ENCODE measurements at regions not wholly inside any gene's neighbourhood (a gene's known extent, or its start where the extent isn't known, plus 50 kb on each side); places are given as distances from the start of the nearest gene placed in this dataset.
"Not testable (repeated sequence)": the region's sequence is repeated elsewhere in the genome, so short reads cannot be mapped to it uniquely, and the experiment has no call there.

DNA sequence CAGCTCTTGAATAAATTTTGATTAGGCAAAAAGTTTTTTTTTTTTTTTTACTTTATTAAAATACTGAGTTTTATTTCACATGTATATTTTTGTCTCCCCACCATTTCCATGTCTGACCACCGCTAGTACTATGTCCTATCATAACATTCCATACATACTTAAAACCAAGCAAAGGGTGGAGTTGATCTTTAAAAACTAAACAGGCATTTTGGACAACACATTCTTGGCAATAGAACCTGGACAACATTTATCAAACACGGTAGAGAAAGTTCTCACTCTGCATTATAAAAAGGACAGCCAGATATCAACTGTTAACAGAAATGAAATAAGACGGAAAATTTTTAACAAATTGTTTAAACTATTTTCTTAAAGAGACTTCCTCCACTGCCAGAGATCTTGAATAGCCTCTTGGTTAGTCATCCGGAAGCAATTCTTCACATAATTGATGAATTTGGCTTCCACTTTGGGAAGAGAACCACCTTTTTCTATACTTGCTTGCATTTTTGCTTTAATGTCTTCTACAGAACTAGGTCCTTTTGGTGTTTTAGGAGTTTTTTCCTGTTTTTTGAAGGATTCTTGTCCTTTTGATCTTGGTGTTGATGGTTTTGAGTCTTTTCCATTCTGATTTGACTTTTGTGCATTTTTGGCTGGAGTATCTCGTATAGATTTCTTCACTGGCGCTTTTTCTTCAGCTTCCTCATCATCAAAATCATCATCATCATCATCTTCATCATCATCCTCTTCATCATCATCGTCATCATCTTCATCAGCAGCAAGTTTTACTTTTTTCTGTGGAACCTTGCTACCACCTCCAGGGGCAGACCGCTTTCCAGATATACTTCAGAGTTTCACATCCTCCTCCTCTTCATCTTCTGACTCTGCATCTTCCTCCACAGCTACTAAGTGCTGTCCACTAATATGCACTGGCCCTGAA is 58.7 kb downstream of the POU5F2 start:
- FAIRE-seq; DNase-seq (ENCODE audit: extremely low spot score, insufficient read length, low read depth): not testable (repeated sequence)

- FAIRE-seq: no peak
Measured at GRCh38 chr5:93681432-93681831, 60.0 kb downstream of the POU5F2 start.

DNA sequence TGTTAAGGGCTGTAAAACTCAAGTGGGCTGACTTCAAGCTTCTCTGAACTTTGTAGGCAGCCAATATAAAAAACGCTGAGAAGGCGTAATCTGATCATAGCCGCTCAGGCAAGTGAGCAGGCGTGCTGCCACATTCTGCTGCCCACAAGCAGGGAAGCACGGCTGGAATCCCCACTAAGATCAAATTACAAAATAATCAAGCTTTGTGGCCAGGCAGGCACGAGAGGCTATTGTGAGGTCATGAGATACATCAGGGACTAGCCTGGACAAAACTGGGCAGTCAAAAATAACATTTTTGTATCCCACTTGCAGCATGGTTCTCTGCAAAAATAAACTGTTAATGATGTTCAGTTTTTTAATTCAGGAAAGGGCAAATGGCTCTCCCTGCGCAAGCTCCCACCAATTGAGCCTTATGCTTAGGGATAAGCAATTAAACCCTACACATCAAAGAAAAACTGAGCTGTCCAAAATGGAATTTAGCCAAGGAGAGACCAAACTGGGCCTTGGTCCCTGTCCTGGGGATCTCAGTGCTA is 64.0 kb downstream of the POU5F2 start:
- no peak for DNase-seq (ENCODE audit: extremely low spot score, insufficient read length, low read depth)
- FAIRE-seq: no peak

More at GRCh38 chr5:93681432-93681831, 60.0 kb downstream of the POU5F2 start:
- no peak for DNase-seq (ENCODE audit: extremely low spot score, insufficient read length, low read depth)

- DNase-seq (ENCODE audit: extremely low spot score, insufficient read length, low read depth): no peak
- no peak for FAIRE-seq
Measured at GRCh38 chr5:93676704-93677103, 64.7 kb downstream of the POU5F2 start.

GRCh38 chr5:93675460-93676450 is 65.6 kb downstream of the POU5F2 start:
- DNase-seq (ENCODE audit: extremely low spot score, insufficient read length, low read depth) (no peak), FAIRE-seq (peak; percentile 74)

DNA sequence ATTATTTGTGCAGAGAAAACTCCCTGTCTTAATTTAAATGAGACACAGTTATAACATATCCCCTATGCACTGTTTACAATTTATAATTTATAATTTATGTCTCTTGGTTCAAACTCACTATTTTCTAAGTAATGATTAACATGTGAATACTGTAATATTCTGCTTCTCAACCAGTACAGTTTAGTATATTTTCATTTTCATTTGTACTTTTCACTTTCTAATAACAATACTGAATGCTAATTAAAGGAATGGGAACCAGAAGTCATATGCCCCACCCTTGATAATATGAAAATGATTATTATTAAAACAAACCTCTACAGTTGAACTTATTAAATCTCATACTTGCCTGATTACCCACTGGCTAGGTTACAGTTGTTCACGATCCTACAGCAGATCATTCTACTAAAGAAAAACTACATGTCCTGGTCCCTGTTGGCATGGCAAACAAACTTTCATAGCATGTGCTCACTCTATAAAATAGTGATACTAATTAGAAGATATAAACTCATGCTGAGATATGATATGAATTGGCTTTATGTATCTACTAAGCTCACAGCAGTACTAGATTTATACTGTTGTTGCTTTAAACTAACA is 66.4 kb downstream of the POU5F2 start:
- DNase-seq (ENCODE audit: extremely low spot score, insufficient read length, low read depth) (no peak), FAIRE-seq (no peak)

DNA sequence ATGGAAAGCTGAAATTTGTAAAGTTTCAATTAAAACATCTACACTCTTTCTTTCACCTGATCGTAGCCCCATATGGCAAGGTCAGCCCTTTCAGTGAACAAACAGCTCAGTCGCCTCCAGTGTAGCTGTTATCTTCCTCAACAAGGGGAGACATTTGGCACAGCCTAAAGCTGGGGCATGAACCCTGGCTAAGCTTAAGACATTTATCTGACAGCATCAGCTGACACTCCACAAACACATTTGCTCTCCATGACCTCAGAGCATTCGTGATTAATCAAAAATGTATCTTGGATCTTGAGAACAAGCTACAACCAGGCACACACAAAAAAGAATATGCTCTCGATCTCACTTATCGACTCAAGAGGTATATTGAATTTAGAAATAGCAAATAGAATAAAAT is 67.3 kb downstream of the POU5F2 start:
- DNase-seq (ENCODE audit: extremely low spot score, insufficient read length, low read depth): no peak
- FAIRE-seq: no peak

- DNase-seq (ENCODE audit: extremely low spot score, insufficient read length, low read depth) (no peak), FAIRE-seq (no peak)
Measured at GRCh38 chr5:93673316-93673954, 68.0 kb downstream of the POU5F2 start.

- FAIRE-seq (no peak), DNase-seq (ENCODE audit: extremely low spot score, insufficient read length, low read depth) (no peak)
Measured at GRCh38 chr5:93665648-93666047, 75.8 kb downstream of the POU5F2 start.

- no peak for DNase-seq (ENCODE audit: extremely low spot score, insufficient read length, low read depth)
- no peak for FAIRE-seq
Measured at GRCh38 chr5:93660677-93661076, 77.7 kb downstream of the NR2F1 start.

DNA sequence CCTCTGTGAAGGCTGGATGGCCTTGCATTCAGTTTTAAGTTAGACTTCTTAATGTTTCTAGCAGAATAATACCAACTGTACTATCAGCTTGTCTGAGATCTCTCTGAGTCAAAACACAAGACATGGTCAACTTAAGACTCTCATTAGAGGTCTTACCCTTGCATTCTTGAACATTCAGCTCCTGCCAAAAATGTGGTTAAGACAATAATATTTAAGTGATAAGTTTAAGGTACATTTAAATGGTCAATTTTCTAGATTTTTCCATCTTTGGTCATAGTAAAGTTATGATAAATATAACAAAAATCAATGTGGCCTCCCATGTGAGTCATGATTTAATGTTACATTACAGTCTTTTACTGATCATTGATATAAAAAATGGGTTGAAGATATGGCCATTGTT is 75.0 kb downstream of the NR2F1 start:
- no peak for DNase-seq (ENCODE audit: extremely low spot score, insufficient read length, low read depth)
- no peak for FAIRE-seq

DNA sequence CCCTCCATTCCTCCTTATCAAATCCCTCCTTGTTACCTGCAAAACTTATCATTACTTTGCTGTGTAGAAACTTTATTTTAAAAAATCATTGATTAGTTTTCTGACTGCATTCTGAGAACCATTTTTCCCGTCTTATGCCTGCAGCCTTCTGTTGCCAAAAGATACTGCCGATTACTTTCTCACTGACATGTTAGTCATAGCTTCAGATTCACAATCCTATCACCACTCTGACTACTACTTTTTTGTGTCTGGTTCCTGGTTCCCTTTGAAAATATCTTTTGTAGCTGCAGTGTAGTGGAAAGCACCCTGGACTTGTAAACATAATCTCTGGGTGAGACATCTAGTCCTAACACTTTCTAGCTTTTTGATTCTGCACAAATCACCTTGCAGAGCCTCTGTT is 71.7 kb downstream of the NR2F1 start:
- DNase-seq (ENCODE audit: extremely low spot score, insufficient read length, low read depth) (no peak), FAIRE-seq (no peak)

GRCh38 chr5:93653716-93654115 is 70.7 kb downstream of the NR2F1 start:
- FAIRE-seq (no peak), DNase-seq (ENCODE audit: extremely low spot score, insufficient read length, low read depth) (no peak)

GRCh38 chr5:93649234-93649900 is 66.3 kb downstream of the NR2F1 start:
- no peak for FAIRE-seq
- DNase-seq (ENCODE audit: extremely low spot score, insufficient read length, low read depth): no peak

GRCh38 chr5:93644760-93645159 is 61.7 kb downstream of the NR2F1 start:
- DNase-seq (ENCODE audit: extremely low spot score, insufficient read length, low read depth) (no peak), FAIRE-seq (no peak)

Data from GM18507 (cell line).